ENCODE measurements at regions not wholly inside any gene's neighbourhood (a gene's known extent, or its start where the extent isn't known, plus 50 kb on each side); places are given as distances from the start of the nearest gene placed in this dataset.

- POLR2A ChIA-PET, result no interaction called here
- H3K27ac ChIP-seq (ENCODE audit: low read length in 2 of 2), result no peak overlapping the region
- Mint-ChIP-seq H3K27me3 (no peaks in the 10 kb centered on the region), H3K27ac (no peak overlapping the region), H3K9me3 (ENCODE audit: insufficient read depth) (peaks cover 13% of the 10 kb centered on the region), H3K4me1 (no peaks in the 10 kb centered on the region), H3K4me3 (no peak overlapping the region)
- H3K4me1 ChIP-seq (ENCODE audit: control insufficient read depth in 2 of 2, insufficient read depth in 2 of 2, low read length in 2 of 2), result no peaks in the 10 kb centered on the region
- H3K4me3 ChIP-seq (ENCODE audit: control extremely low read depth in 1 of 5, extremely low read depth in 1 of 5, insufficient read depth in 1 of 5, low read depth in 2 of 5, low read length in 4 of 5), result no peak overlapping the region
- no peak overlapping the region for H2AFZ ChIP-seq (ENCODE audit: insufficient read depth, low read depth, low read length, poor library complexity, severe bottlenecking)
- H3K9me3 ChIP-seq (ENCODE audit: control extremely low read depth in 1 of 3, control insufficient read depth in 2 of 3, insufficient read depth in 1 of 3, low read length in 2 of 3), result peaks cover 0 to 1% (median 0%) of the 10 kb centered on the region in 3 donors
- intact Hi-C loops (cut with micrococcal nuclease), result no loop called here
- no peak for DNase-seq
- H3K4me2 ChIP-seq (replicated peaks; ENCODE audit: low read depth, low read length, poor library complexity, severe bottlenecking), result no peak overlapping the region
- no peak for TF ChIP-seq CTCF (IDR thresholded peaks at IDR 0.05)
- TF ChIP-seq EZH2 (IDR thresholded peaks at IDR 0.05; ENCODE audit: borderline replicate concordance, insufficient read depth, low read depth, low read length, poor library complexity, severe bottlenecking), result no peak
- no peaks in the 10 kb centered on the region for H4K20me1 ChIP-seq (ENCODE audit: control insufficient read depth, insufficient read depth, low read length, poor library complexity, severe bottlenecking)
- no peaks in the 10 kb centered on the region for H3K27me3 ChIP-seq (replicated peaks in 1 of 4; ENCODE audit: control extremely low read depth in 1 of 4, control insufficient read depth in 3 of 4, insufficient read depth in 4 of 4, low read length in 3 of 4)
- H3K79me2 ChIP-seq (ENCODE audit: control insufficient read depth, insufficient read depth, low read length), result no peaks in the 10 kb centered on the region
- H3K9ac ChIP-seq (ENCODE audit: low read length), result no peak overlapping the region
- CTCF ChIA-PET, result no interaction called here
- ATAC-seq (ENCODE audit: low read depth), result no peak
- no peaks in the 10 kb centered on the region for H3K36me3 ChIP-seq (replicated peaks in 1 of 2; ENCODE audit: control extremely low read depth in 1 of 2, control insufficient read depth in 1 of 2, extremely low read depth in 1 of 2, insufficient read depth in 2 of 2, low read length in 1 of 2)
Measured at GRCh38 chr13:83295686-83296085, 586.6 kb downstream of the SLITRK1 start.

- no peaks in the 10 kb centered on the region for H3K27me3 ChIP-seq (replicated peaks in 1 of 4; ENCODE audit: control extremely low read depth in 1 of 4, control insufficient read depth in 3 of 4, insufficient read depth in 4 of 4, low read length in 3 of 4)
- no peaks in the 10 kb centered on the region for H3K9me3 ChIP-seq (ENCODE audit: control extremely low read depth in 1 of 3, control insufficient read depth in 2 of 3, insufficient read depth in 1 of 3, low read length in 2 of 3)
- ChIA-PET POLR2A (no interaction called here), CTCF (no interaction called here)
- H3K36me3 ChIP-seq (replicated peaks in 1 of 2; ENCODE audit: control extremely low read depth in 1 of 2, control insufficient read depth in 1 of 2, extremely low read depth in 1 of 2, insufficient read depth in 2 of 2, low read length in 1 of 2), result no peaks in the 10 kb centered on the region
- intact Hi-C loops (cut with micrococcal nuclease), result no loop called here
- ATAC-seq (ENCODE audit: low read depth), result no peak
- no peaks in the 10 kb centered on the region for H3K4me1 Mint-ChIP-seq
- H3K9ac ChIP-seq (ENCODE audit: low read length), result no peak overlapping the region
- no peak overlapping the region for H3K4me2 ChIP-seq (replicated peaks; ENCODE audit: low read depth, low read length, poor library complexity, severe bottlenecking)
- no peak overlapping the region for H3K27ac ChIP-seq (ENCODE audit: low read length in 2 of 2)
- no peaks in the 10 kb centered on the region for H4K20me1 ChIP-seq (ENCODE audit: control insufficient read depth, insufficient read depth, low read length, poor library complexity, severe bottlenecking)
- H3K27ac Mint-ChIP-seq, result no peak overlapping the region
- no peaks in the 10 kb centered on the region for H3K4me1 ChIP-seq (ENCODE audit: control insufficient read depth in 2 of 2, insufficient read depth in 2 of 2, low read length in 2 of 2)
- DNase-seq, result no peak
- no peak overlapping the region for H3K4me3 ChIP-seq (ENCODE audit: control extremely low read depth in 1 of 5, extremely low read depth in 1 of 5, insufficient read depth in 1 of 5, low read depth in 2 of 5, low read length in 4 of 5)
- TF ChIP-seq CTCF (IDR thresholded peaks at IDR 0.05), result no peak
- TF ChIP-seq EZH2 (IDR thresholded peaks at IDR 0.05; ENCODE audit: borderline replicate concordance, insufficient read depth, low read depth, low read length, poor library complexity, severe bottlenecking), result no peak
- H3K9me3 Mint-ChIP-seq (ENCODE audit: insufficient read depth), result no peaks in the 10 kb centered on the region
- no peaks in the 10 kb centered on the region for H3K79me2 ChIP-seq (ENCODE audit: control insufficient read depth, insufficient read depth, low read length)
- H3K4me3 Mint-ChIP-seq, result no peak overlapping the region
- H3K27me3 Mint-ChIP-seq, result no peaks in the 10 kb centered on the region
- H2AFZ ChIP-seq (ENCODE audit: insufficient read depth, low read depth, low read length, poor library complexity, severe bottlenecking), result no peak overlapping the region
Measured at GRCh38 chr13:83286737-83287136, 595.5 kb downstream of the SLITRK1 start.
